SK-N-MC (cell line): ENCODE measurements at regions not wholly inside any gene's neighbourhood (a gene's known extent, or its start where the extent isn't known, plus 50 kb on each side); places are given as distances from the start of the nearest gene placed in this dataset.

ENCODE experiments used
- DNase-seq: peaks from one replicate; pipeline ENCODE4 v3.0.0-alpha.2; 2011; ENCODE audit warnings: low read depth, low spot score
- H3K27ac ChIP-seq: fragments of 200-600 bp; sonication (generic); 2 replicates; pipeline ENCODE4 v1.5.1; 2016; ENCODE audit warnings: mixed run types
- H3K36me3 ChIP-seq: fragments of 200-600 bp; sonication (generic); 2 replicates; pipeline ENCODE4 v1.6.1; 2017; ENCODE audit warnings: antibody characterized with exemption, low read length, mixed read lengths; ENCODE audit not compliant: insufficient read depth
- H3K4me3 ChIP-seq: fragments of 200-600 bp; sonication (generic); 2 replicates; pipeline ENCODE4 v1.5.1; 2016
- H3K9ac ChIP-seq: fragments of 200-600 bp; sonication (generic); 2 replicates; pipeline ENCODE4 v1.8.0; 2017; ENCODE audit warnings: mixed run types, mixed read lengths; ENCODE audit not compliant: insufficient read length
- H3K9me3 ChIP-seq: fragments of 200-600 bp; sonication (generic); 2 replicates; pipeline ENCODE4 v1.6.1; 2017; ENCODE audit warnings: low read depth, mild to moderate bottlenecking, antibody characterized with exemption, low read length, moderate library complexity, mixed read lengths
- EZH2 ChIP-seq: fragments of 200-600 bp; sonication (generic); IDR thresholded peaks from one replicate; pipeline ENCODE4 v1.6.1; 2017; ENCODE audit warnings: antibody characterized with exemption
- FOXP2 ChIP-seq: optimal IDR thresholded peaks from 2 replicates; pipeline ENCODE3; 2011; ENCODE audit warnings: mild to moderate bottlenecking, moderate library complexity; ENCODE audit not compliant: insufficient read depth; ENCODE audit errors: extremely low read length, control extremely low read depth
- POLR2AphosphoS5 ChIP-seq: IDR thresholded peaks from 2 replicates; pipeline ENCODE4 v1.6.1; 2012; ENCODE audit warnings: mild to moderate bottlenecking, low read depth, low read length, borderline replicate concordance

- Histone ChIP-seq H3K4me3 (no peak overlapping the region), H3K9me3 (no peaks in the 10 kb centered on the region), H3K9ac (no peak overlapping the region), H3K36me3 (no peaks in the 10 kb centered on the region), H3K27ac (no peak overlapping the region)
- TF ChIP-seq POLR2AphosphoS5: no peak
- DNase-seq: no peak
These were observed 50.6 kb upstream of the METRNL start for GRCh38 chr17:83028851-83029250.

GRCh38 chr17:83029571-83029970 lies 49.8 kb upstream of the METRNL start:
- H3K9ac ChIP-seq: no peak overlapping the region
- no peak for DNase-seq

More at GRCh38 chr17:83029571-83029970, 49.8 kb upstream of the METRNL start:
- H3K9me3 ChIP-seq: no peaks in the 10 kb centered on the region
- no peak overlapping the region for H3K4me3 ChIP-seq
- no peak for TF ChIP-seq POLR2AphosphoS5
- no peak for TF ChIP-seq EZH2
- TF ChIP-seq FOXP2: no peak
- H3K36me3 ChIP-seq: peaks cover 3% of the 10 kb centered on the region; the same call in 1 of the 2 replicates
- no peak overlapping the region for H3K27ac ChIP-seq
